ENCODE measurements at regions not wholly inside any gene's neighbourhood (a gene's known extent, or its start where the extent isn't known, plus 50 kb on each side); places are given as distances from the start of the nearest gene placed in this dataset.
"Not testable (repeated sequence)": the region's sequence is repeated elsewhere in the genome, so short reads cannot be mapped to it uniquely, and the experiment has no call there.

DNA sequence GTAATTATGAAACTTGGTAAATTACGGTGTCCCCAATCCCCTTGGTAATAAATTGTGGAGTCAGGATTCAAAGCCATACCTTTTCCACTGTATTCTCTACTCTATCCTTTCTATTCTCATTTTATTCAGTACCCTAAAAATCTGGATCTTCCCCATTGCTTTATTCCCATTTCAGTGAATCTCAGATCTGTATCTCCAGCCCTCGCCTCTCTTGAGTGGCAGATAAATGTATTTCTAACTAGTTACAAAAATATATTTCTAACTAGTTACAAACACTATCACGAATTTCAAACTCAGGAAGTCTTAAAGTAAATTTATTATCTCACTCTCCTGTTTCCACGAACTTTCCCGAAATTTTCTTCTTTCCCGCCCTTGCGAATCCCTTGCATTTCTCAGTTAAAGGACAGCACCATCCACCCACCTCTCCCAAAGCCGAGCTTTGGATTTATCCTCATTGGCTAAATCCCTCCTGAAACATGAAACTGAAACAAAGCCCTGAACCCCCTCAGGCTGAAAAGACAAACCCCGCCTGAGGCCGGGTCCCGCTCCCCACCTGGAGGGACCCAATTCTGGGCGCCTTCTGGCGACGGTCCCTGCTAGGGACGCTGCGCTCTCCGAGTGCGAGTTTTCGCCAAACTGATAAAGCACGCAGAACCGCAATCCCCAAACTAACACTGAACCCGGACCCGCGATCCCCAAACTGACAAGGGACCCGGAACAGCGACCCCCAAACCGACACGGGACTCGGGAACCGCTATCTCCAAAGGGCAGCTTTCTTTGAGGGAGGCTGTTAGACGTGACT is 164.3 kb upstream of the PABPC3 start:
- ATAC-seq (no peak), DNase-seq (ENCODE audit: low spot score in 2 of 2) (no peak)
- Mint-ChIP-seq H3K27ac (no peak overlapping the region), H3K36me3 (peaks cover 5 to 17% of the 10 kb centered on the region in 2 donors), H3K9me3 (peaks cover 0 to 9% of the 10 kb centered on the region in 2 donors)

DNA sequence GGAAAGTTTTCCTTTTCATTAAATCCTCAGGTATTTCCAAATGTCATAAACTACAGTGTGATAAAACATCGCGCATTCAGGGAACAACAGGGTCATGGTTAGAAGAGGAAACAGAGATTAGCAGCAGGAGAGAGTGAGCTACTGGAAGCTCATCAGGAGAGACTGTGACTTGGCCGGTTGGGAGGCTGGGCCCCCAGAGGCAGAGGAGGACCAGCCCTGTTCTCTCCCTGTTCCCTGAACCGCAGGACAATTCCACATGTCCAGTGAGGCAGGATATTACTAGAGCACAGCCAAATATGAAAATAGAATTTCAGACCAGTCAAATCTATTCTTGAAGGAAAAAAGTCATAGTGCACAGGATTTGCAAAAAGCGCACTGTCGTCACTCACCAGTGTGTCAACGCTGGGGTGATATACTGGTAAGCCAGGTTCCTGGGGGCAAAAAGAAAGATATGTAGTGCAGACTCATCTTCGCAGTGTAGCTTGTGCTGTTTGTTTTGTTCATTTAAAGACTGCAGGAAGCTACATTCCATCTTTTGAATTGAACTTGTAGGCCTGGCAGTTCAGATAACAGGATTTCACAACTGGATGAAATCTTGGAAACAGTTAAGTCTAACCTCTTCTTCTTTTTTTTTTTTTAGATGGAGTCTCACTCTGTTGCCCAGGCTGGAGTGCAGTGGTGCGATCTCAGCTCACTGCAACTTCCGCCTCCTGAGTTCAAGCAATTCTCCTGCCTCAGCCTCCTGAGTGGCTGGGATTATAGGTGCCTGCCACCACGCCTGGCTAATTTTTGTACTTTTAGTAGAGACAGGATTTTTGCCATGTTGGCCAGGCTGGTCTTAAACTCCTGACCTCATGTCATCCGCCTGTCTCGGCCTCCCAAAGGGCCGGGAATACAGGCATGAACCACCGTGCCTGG is 162.6 kb upstream of the PABPC3 start:
- not testable (repeated sequence) for DNase-seq (ENCODE audit: low spot score in 2 of 2); H3K27ac Mint-ChIP-seq; ATAC-seq
- peaks cover 10 to 26% of the 10 kb centered on the region in 2 donors for H3K36me3 Mint-ChIP-seq
- H3K9me3 Mint-ChIP-seq, result peaks cover 0 to 15% of the 10 kb centered on the region in 2 donors

DNA sequence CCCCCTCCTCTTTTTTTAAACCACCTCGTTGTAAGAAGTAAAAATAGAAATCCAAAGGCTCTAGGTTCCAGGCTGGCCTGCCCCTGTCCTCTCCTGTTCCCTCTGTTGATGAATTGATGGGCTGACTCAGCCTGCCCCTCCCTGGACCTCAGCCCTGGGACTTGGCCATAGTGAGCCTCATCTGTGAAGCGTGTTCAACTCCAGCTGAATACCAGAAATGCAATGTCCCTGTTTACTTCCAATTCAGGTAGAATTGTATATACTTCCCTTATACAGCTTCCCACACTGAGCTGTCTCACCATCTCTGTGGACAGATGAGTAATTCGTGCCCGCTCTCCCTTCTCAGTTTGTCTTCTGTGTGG is 161.9 kb upstream of the PABPC3 start:
- peaks cover 0 to 15% of the 10 kb centered on the region in 2 donors for H3K9me3 Mint-ChIP-seq
- ATAC-seq; DNase-seq (ENCODE audit: low spot score in 2 of 2): not testable (repeated sequence)

DNA sequence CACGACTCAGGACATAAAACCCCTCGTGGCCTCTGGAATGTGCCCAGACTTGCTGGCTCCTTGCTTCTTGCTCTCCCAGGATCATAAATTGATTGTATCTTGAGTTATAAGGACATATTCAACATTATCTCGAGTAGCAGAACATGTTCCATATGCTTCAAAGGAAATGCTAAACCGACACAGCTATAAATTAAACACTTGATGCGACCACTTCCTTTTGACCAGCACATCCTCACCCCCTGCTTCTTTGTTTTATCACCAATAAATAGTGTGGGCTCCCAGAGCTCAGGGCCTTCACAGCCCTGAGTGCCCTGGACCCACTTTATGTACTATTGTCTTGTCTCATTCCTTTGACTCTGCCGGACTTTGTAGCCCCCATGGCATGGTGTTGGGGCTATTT is 157.0 kb upstream of the PABPC3 start:
- H3K27ac Mint-ChIP-seq, result no peak overlapping the region
- H3K9me3 Mint-ChIP-seq, result peaks cover 0 to 6% of the 10 kb centered on the region in 2 donors
- H3K36me3 Mint-ChIP-seq, result peaks cover 5 to 9% of the 10 kb centered on the region in 2 donors
- ATAC-seq, result no peak
- DNase-seq (ENCODE audit: low spot score in 2 of 2), result no peak

More for the DNA sequence above, 161.9 kb upstream of the PABPC3 start:
- peaks cover 10 to 26% of the 10 kb centered on the region in 2 donors for H3K36me3 Mint-ChIP-seq
- not testable (repeated sequence) for H3K27ac Mint-ChIP-seq

DNA sequence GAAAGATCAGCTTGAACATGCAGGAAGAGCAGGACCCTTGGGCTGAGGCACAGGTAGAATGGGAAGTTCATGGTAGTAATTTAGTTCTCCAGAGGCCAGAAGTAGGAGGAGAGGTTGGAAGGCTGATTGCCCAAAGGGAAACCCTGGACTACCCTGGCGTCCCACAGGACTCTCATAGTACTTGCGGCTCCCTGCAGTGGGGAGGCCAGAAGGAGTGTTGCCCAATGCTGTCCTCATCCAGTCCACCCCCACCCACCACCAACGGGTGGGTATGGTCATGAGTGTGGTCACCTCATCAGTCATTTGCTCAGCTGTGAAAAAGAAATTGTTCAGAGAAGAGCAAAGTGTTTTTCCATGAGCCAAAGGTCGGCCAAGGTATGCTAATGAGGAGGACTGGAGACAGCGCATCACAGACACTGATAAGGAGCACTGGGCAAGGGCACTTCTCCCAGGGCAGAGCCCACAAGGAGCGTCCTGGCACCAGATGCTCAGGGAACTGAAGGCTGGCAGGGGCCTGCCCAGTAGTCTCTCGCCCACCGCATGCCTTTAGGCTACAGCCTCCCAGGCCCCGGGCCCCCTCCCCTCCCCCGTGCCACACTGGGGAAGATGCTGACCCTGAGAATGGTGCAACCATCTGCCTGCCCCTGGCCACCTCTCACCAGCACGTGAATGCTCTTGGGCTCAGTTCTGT is 154.8 kb upstream of the PABPC3 start:
- ATAC-seq; DNase-seq (ENCODE audit: low spot score in 2 of 2): not testable (repeated sequence)
- Mint-ChIP-seq H3K9me3 (peaks cover 0 to 13% of the 10 kb centered on the region in 2 donors), H3K27ac (peak overlapping the region in 1 of 2 donors; percentile 55), H3K36me3 (peaks cover 5 to 21% of the 10 kb centered on the region in 2 donors)

DNA sequence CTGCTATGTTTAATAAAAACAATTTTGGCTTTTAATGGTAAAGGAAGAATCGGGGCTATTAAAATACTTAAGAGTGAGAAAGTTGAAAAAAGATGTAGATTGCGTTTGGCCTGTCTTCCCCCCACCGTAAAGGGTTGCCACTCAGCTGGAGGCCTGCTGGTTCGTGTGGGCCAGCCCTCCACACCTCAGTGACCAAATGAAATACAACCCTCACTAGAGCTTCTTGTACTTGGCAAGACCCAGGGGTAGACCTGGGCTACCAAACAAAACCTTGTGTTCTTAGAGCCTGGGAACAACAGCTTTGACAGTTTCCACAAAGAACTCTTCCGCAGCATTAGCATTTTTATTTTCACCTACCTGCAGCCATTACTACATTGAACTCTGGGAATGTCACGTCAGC is 152.8 kb upstream of the PABPC3 start:
- no peak overlapping the region for H3K27ac Mint-ChIP-seq

DNA sequence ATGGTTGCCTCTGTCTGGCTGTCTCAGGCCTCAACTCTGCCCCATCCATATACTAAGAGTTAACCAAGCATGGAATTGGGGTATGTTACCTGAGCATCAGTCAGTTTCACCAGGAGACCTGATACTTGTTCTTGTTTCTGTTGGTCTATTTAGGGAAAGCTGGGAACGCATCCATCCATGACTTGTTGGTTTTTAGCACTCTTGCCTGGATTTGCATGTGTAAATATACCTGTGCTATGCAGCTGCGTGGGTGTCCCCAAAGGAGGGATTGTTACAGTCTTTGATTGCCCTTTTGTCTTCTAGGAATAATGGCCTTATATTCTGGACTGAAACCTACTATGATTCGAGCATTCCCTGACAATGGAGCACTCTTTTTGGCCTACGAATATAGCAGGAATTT is 151.9 kb upstream of the PABPC3 start:
- ATAC-seq; DNase-seq (ENCODE audit: low spot score in 2 of 2); H3K27ac Mint-ChIP-seq; H3K9me3 Mint-ChIP-seq: not testable (repeated sequence)
- peaks cover 0 to 12% of the 10 kb centered on the region in 2 donors for H3K36me3 Mint-ChIP-seq

More for the DNA sequence above, 152.8 kb upstream of the PABPC3 start:
- Mint-ChIP-seq H3K36me3 (peaks cover under 1 to 13% of the 10 kb centered on the region in 2 donors), H3K9me3 (peaks cover 0 to 9% of the 10 kb centered on the region in 2 donors)
- DNase-seq (ENCODE audit: low spot score in 2 of 2), result no peak
- no peak for ATAC-seq

DNA sequence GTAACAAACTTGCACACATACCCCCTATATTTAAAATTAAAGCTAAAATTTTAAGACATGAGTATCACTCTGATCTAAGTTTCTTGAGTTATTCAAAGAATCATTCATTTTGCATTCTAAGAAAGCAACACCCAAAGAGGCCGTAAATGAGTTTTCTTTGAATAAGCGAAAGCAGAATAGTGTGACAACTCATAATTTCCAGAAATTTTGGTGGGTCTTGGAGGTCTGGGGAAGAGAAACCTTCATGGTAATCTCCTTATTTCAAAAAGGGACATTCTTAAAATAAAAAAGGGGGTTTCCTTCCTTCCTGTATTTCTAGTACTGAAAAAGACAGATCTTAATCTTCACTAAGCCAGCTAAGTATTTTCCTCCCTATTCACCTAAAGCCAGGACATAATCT is 147.0 kb upstream of the PABPC3 start:
- not testable (repeated sequence) for ATAC-seq; H3K27ac Mint-ChIP-seq; H3K9me3 Mint-ChIP-seq; DNase-seq (ENCODE audit: low spot score in 2 of 2)
- peaks cover 0 to 12% of the 10 kb centered on the region in 2 donors for H3K36me3 Mint-ChIP-seq

DNA sequence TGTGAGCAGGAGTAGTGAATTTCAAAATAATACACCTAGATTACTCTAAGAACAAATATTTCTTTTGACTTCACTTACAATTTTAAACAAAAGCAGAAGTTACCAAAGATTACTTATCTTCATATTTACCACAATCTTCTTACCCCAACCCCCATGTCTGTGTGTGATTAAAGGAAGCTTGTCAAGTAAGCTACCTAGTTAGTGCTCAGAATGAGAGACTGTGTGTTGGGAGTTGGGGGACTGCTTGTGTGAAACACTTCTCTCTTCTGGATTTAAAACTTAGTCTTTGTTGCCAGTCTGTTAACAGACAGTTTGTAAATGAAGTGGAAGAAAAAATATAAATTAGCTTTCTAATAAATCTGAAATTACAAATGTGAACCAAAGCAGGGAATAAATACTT is 145.3 kb upstream of the PABPC3 start:
- ATAC-seq, result not testable (repeated sequence)

DNA sequence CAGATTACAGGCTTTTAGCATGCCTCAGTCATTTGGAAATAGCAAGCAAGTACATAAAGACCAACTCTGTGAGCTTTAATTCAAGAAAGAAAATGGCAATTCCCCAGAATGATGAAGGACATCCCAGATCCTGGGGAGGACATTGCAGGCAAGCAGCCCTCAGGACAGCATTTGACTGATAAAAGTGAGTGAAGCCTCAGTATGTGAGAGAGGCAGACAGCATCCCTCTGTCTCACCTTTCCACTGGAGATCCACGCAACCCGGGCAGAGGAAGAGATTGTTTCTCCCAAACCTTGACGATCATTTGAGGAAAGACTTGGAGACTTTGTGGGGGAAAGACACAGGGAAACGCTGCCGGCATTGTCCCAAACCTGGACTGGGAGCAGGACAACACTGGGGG is 128.0 kb upstream of the PABPC3 start:
- not testable (repeated sequence) for DNase-seq (ENCODE audit: low spot score in 2 of 2); ATAC-seq; H3K27ac Mint-ChIP-seq; H3K36me3 Mint-ChIP-seq; H3K9me3 Mint-ChIP-seq

More for the DNA sequence above, 145.3 kb upstream of the PABPC3 start:
- H3K9me3 Mint-ChIP-seq; H3K27ac Mint-ChIP-seq; H3K36me3 Mint-ChIP-seq; DNase-seq (ENCODE audit: low spot score in 2 of 2): not testable (repeated sequence)

DNA sequence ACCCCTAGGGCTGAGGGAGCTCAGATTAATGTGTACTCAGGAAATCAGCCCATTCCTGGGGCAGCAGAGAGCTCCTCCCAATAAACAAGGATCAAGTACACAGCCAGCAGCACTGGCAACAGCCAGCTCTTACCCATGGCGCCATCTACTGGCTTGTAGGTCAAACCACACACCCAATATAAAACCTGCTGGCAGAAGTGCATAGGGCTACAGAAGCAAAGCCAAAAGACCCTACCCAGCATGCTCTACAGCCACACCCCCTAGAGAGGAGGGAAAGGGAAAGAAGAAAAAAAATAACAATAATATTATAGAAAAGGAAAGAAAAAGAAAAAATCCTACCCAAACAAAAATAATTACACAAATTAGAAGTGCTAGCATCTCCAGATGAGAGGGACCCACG is 127.5 kb upstream of the PABPC3 start:
- not testable (repeated sequence) for H3K36me3 Mint-ChIP-seq; ATAC-seq; H3K27ac Mint-ChIP-seq; H3K9me3 Mint-ChIP-seq; DNase-seq (ENCODE audit: low spot score in 2 of 2)

DNA sequence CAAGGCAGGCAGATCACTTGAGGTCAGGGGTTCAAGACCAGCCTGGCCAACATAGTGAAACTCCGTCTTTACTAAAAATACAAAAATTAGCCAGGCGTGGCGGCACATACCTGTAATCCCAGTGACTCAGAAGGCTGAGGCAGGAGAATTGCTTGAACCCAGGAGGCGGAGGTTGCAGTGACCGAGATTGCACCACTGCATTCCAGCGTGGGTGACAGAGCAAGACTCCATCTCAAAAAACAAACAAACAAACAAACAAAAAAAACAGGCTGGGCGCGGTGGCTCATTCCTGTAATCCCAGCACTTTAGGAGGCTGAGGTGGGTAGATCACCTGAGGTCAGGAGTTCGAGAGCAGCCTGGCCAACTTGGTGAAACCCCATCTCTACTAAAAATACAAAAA is 122.8 kb upstream of the PABPC3 start:
- not testable (repeated sequence) for H3K9me3 Mint-ChIP-seq; ATAC-seq; H3K36me3 Mint-ChIP-seq; DNase-seq (ENCODE audit: low spot score in 2 of 2); H3K27ac Mint-ChIP-seq

DNA sequence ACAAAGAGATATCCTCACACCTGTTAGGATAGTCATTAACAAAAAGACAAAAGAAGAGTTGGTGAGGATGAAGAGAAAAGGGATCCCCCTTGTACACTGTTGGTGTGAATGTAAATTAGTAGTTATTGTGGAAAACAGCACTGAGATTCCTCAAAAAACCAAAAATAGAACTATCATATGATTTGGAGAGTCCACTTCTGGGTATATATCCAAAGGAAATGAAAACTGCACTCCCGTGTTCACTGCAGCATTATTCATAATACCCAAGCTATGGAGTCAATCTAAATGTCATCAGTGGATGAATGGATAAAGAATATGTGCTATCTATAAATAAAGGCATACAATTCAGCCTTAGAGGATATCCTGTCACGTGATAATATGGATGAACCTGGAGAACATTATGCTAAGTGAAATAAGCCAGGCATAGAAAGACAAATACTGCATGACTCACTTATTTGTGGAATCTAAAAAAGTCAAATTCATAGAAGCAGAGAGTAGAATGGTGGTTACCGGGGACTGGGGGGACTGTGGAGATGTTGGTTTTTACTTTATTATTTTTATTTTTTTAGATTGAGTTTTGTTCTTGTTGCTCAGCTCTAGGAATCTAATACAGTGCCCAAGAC is 114.6 kb upstream of the PABPC3 start:
- not testable (repeated sequence) for H3K36me3 Mint-ChIP-seq; DNase-seq (ENCODE audit: low spot score in 2 of 2); ATAC-seq; H3K9me3 Mint-ChIP-seq; H3K27ac Mint-ChIP-seq

DNA sequence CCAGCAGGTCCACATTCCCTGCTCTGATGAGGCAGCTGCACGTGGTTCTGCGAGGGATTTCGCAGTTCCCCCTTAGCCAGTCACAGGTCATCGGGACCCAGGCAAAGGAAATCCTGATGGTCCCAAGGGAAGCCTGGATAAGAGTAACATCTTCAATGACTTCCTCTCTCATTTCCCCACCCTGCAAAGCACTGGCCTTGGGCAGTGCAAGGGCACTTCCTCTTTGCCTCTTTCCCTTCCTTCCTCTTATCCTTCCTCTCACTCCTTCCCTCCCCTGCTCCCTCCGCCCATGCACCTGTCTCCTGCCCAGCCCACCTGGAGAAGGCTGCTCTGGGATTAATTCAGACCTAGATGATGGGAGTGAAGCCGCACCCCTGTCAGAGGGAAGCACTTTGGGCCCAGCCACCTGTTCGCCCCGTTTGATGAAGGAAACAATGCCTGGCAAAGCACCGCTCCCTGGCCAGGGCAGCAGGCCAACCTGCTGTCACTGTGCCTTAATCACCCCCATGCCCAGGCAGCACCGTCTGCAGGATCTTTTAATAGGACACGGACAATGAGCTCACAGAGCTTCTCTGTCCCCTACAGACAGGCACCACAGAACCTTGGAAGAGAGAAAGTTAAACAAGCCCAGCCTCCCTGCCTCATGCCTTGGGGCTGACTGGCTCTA is 113.5 kb upstream of the PABPC3 start:
- ATAC-seq (no peak), DNase-seq (ENCODE audit: low spot score in 2 of 2) (no peak)
- Mint-ChIP-seq H3K36me3 (no peaks in the 10 kb centered on the region), H3K9me3 (no peaks in the 10 kb centered on the region), H3K27ac (no peak overlapping the region)

DNA sequence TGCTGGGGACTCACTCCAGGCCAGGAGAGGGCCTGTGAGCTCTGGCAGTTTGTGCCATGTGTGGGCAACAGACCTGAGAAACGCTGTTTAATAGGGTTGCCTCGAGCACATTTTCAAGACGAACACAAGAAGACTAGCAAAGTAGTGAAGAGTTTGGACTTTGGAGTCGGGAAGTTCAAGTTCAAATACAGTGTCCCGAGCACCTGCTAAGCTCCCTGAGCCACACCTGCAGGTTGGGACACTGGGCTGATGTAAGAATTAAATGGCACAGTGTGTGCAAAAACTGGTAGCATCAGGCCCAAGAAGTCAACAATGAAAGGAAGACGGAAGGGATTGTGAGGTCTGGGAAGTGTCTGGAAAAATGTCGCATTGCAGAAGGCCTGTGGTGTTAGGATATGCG is 112.8 kb upstream of the PABPC3 start:
- no peak for ATAC-seq
- DNase-seq (ENCODE audit: low spot score in 2 of 2), result no peak
- no peaks in the 10 kb centered on the region for H3K36me3 Mint-ChIP-seq

DNA sequence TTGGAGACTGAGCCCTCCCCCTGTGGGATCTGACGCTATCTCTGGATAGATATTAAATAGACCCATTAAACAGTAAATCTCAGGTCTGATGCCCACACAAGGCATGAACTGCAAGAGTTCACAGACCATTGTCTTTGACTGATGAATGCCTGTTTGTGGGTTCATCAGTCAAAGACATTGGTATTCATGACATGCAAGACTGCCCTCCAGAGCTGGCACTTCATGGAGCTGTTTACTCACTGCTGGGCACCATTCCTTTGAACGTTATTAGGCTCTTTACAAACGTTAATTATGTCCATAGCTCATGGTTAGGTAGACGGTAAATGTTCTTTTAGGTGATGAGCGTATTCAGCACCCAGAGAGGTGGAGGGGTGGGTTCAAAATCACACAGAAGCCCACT is 111.8 kb upstream of the PABPC3 start:
- DNase-seq (ENCODE audit: low spot score in 2 of 2) (no peak), ATAC-seq (no peak)
- H3K9me3 Mint-ChIP-seq, result no peaks in the 10 kb centered on the region
- H3K36me3 Mint-ChIP-seq, result no peaks in the 10 kb centered on the region
- H3K27ac Mint-ChIP-seq, result no peak overlapping the region

More for the DNA sequence above, 112.8 kb upstream of the PABPC3 start:
- no peak overlapping the region for H3K27ac Mint-ChIP-seq
- no peaks in the 10 kb centered on the region for H3K9me3 Mint-ChIP-seq
